ENCODE measurements at regions not wholly inside any gene's neighbourhood (a gene's known extent, or its start where the extent isn't known, plus 50 kb on each side); places are given as distances from the start of the nearest gene placed in this dataset.

DNA sequence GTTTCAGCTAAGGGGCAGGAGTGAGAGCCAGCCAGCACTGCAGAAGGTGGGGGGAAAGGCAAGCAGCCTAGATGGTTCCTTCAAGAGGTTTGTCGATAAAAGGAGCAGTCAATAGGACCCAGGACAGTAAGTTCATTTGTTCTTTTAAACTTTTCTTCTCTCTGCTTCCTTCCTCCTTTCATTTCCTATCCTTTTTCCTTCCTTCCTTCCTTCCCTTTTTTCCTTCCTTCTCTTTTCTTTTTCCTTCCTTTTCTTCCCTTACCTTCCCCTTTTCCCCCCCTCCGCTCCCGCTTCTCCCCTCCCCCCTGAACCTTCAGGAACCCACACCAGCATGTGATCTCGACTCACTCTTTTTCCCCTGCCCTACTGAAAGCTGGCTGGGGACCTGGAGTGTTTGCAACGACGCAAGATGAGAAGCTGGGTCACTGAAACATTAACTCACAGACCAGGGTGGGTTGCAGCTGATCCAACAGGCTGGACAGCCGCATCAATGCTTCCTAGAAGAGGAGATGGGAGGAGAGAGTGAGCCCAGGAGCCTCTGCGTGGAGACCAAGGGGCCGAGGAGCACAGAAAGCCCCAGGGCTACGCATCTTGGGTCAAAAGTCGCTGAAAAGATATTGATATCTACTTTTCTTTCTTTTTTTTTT is 103.4 kb upstream of the SDK1 start:
- H3K27ac ChIP-seq: no peak overlapping the region
- no peak for TF ChIP-seq ZFX (IDR thresholded peaks at IDR 0.05; ENCODE audit: borderline replicate concordance)
- TF ChIP-seq CTCF (IDR thresholded peaks at IDR 0.05): no peak

DNA sequence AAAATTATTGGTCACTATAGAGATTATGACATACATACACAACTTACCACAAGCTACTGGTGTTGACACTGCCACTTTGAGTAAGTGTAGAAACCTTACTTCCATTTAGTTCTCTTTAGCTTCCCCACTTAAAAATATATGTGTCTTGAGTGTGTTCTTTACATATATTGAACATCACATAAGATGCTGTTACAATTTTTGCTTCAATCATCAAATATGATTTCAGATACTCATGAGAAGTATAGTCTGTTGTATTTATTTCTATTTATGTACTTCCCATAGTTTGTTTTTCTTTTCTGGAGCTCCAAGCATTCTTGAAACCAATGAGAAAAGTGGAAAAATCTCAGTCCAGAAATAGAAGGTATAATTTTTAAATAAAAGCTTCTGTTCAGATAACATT is 102.7 kb upstream of the SDK1 start:
- no peak overlapping the region for H3K27ac ChIP-seq

GRCh38 chr7:3200504-3200903 is 100.5 kb upstream of the SDK1 start:
- peak; percentile 77 for TF ChIP-seq CTCF (IDR thresholded peaks at IDR 0.05)
- TF ChIP-seq ZFX (IDR thresholded peaks at IDR 0.05; ENCODE audit: borderline replicate concordance): no peak
- no peak overlapping the region for H3K27ac ChIP-seq

More for the DNA sequence above, 102.7 kb upstream of the SDK1 start:
- TF ChIP-seq CTCF (IDR thresholded peaks at IDR 0.05): no peak
- no peak for TF ChIP-seq ZFX (IDR thresholded peaks at IDR 0.05; ENCODE audit: borderline replicate concordance)

DNA sequence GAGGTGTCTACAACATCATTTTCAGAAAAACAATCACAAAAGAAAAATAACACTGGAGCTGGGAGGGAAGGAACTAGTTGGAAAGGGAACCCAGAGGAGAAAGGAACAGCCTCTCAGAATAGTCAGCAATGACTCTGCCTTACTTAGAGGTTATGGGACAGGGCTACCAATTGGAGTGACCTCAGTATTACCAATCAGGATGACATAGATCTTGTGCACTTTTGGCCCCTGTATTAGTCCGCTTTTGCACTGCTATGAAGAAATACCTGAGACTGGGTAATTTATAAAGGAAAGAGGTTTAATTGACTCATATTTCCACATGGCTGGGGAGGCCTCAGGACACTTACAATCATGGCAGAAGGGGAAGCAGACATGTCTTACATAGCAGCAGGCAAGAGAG is 99.7 kb upstream of the SDK1 start:
- H3K27ac ChIP-seq: no peak overlapping the region
- TF ChIP-seq CTCF (IDR thresholded peaks at IDR 0.05) (no peak), ZFX (IDR thresholded peaks at IDR 0.05; ENCODE audit: borderline replicate concordance) (no peak)

- H3K27ac ChIP-seq: no peak overlapping the region
Observed at GRCh38 chr7:3201937-3202710, 98.9 kb upstream of the SDK1 start.

DNA sequence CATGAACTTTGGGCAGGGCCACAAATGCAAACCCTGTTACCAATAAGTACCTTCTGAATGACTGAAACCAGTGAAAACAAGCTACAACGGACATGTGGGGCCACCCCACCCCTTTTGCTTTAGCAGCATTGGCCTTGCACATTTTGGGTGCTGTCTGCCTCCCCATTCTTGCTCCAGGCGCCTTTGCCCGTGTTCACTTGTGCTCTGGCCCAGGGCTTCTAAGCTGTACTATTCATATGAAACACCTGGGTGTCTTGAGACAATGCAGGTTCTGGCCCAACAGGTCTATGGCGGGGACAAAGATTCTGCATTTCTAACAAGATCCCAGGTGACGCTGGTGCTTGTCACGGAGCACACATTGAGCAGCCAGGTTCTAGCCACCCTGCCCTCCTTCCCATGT is 96.5 kb upstream of the SDK1 start:
- no peak for TF ChIP-seq CTCF (IDR thresholded peaks at IDR 0.05)
- no peak for TF ChIP-seq ZFX (IDR thresholded peaks at IDR 0.05; ENCODE audit: borderline replicate concordance)
- H3K27ac ChIP-seq: no peak overlapping the region

More at GRCh38 chr7:3201937-3202710, 98.9 kb upstream of the SDK1 start:
- no peak for TF ChIP-seq ZFX (IDR thresholded peaks at IDR 0.05; ENCODE audit: borderline replicate concordance)
- no peak for TF ChIP-seq CTCF (IDR thresholded peaks at IDR 0.05)

GRCh38 chr7:3206101-3206500 is 95.0 kb upstream of the SDK1 start:
- TF ChIP-seq ZFX (IDR thresholded peaks at IDR 0.05; ENCODE audit: borderline replicate concordance) (no peak), CTCF (IDR thresholded peaks at IDR 0.05) (no peak)
- no peak overlapping the region for H3K27ac ChIP-seq

Data from 22Rv1 (cell line).